Adrenal gland (tissue), 5 donors: ENCODE measurements at regions not wholly inside any gene's neighbourhood (a gene's known extent, or its start where the extent isn't known, plus 50 kb on each side); places are given as distances from the start of the nearest gene placed in this dataset.

Experiments used
- POLR2A ChIP-seq, 2 donors: fragments of 450-650 bp; IDR thresholded peaks; one replicate each; pipeline ENCODE4 v1.6.1; 2017; ENCODE audit warnings: antibody characterized with exemption in 2 of 2, mild to moderate bottlenecking in 2 of 2, moderate library complexity in 1 of 2
- TF ChIP-seq, protein P1 (sequence below), 6 experiments: fragments of 450-650 bp in 4 of 6; fragments of 200-600 bp in 2 of 6; sonication (generic) in 1 of 6; IDR thresholded peaks; 1 replicate in 5 of 6; 2 replicates in 1 of 6; pipeline versions ENCODE4 v1.5.1 to v1.8.0; 2016 to 2021; ENCODE audit warnings: antibody characterized with exemption in 6 of 6, mild to moderate bottlenecking in 2 of 6, moderate library complexity in 1 of 6
- donor health status: DM: no; HTN: no; CAD: no.

DNA sequence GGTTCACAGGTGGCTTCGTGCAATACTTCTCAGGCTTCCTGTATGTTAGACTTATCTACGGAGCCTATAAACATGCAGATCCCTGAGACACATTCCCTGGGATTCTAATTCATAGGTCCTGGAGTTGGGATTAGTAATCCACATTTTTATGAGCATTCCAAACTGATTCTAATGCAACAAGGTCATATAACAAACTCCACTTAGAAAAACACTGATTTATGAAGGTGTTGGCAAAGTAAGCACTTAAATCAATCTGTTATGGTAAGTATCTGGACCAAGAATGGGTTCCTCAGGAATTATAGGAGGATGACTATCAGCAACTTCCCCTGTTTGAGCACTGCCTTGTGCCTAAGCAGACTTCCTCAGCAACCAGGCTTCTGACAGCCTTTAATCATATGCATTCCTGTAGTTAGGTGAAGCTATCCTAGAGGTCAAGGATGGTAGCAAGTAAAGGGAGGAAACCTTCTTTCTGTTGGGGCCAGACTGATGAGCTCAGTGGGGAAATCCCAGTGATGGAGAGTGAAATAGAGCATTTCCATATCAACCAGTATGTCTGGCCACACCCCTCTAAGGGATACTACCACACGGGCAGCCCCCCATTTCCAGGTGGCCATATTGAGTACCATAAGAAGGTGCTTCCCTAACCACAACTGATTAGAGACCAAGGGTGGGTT lies 89.6 kb downstream of the RASSF10 start:
- no peak for TF ChIP-seq POLR2A (IDR thresholded peaks at IDR 0.05)
- TF ChIP-seq, protein P1, sequence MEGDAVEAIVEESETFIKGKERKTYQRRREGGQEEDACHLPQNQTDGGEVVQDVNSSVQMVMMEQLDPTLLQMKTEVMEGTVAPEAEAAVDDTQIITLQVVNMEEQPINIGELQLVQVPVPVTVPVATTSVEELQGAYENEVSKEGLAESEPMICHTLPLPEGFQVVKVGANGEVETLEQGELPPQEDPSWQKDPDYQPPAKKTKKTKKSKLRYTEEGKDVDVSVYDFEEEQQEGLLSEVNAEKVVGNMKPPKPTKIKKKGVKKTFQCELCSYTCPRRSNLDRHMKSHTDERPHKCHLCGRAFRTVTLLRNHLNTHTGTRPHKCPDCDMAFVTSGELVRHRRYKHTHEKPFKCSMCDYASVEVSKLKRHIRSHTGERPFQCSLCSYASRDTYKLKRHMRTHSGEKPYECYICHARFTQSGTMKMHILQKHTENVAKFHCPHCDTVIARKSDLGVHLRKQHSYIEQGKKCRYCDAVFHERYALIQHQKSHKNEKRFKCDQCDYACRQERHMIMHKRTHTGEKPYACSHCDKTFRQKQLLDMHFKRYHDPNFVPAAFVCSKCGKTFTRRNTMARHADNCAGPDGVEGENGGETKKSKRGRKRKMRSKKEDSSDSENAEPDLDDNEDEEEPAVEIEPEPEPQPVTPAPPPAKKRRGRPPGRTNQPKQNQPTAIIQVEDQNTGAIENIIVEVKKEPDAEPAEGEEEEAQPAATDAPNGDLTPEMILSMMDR (IDR thresholded peaks at IDR 0.05), result no peak
